ENCODE measurements at regions not wholly inside any gene's neighbourhood (a gene's known extent, or its start where the extent isn't known, plus 50 kb on each side); places are given as distances from the start of the nearest gene placed in this dataset.

DNA sequence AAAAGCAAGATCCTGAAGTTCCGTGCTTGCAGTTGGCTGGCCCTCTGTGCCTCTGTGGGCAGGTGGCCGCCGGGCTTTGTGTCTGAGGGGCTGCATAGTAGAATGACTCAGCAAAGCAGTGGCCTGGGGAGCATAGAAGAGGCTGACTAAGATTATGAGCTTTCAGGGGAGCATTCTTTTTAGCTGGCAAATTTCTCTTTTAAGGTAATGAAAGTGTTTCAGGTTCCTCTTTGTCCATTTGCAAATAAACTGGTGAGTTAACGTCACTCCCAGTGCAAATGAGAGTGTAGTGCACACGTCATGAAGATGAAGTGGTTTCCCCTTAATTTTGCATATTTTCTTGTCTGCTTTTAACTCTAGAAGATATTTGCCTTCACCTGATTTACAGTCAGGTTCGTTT lies 98.6 kb downstream of the BCL2L11 start:
- WGBS, 2 donors (ENCODE audit: low coverage in 1 of 2), result 57 to 73% methylated on average over 3 to 6 of the region's 6 CpGs
- Histone ChIP-seq H3K4me3 (no peak overlapping the region), H3K27ac (no peak overlapping the region), H3K9me3 (peaks cover 5 to 7% of the 10 kb centered on the region in 2 donors), H3K27me3 (no peaks in the 10 kb centered on the region), H3K36me3 (peaks cover 0 to 1% (median 0%) of the 10 kb centered on the region in 4 donors), H3K4me1 (peaks cover 0 to 9% (median 0%) of the 10 kb centered on the region in 4 donors)
- TF ChIP-seq EP300 (IDR thresholded peaks at IDR 0.05; ENCODE audit: low read depth) (no peak), POLR2AphosphoS5 (IDR thresholded peaks at IDR 0.05) (no peak), POLR2A (IDR thresholded peaks at IDR 0.05) (no peak)
- TF ChIP-seq, protein P1, sequence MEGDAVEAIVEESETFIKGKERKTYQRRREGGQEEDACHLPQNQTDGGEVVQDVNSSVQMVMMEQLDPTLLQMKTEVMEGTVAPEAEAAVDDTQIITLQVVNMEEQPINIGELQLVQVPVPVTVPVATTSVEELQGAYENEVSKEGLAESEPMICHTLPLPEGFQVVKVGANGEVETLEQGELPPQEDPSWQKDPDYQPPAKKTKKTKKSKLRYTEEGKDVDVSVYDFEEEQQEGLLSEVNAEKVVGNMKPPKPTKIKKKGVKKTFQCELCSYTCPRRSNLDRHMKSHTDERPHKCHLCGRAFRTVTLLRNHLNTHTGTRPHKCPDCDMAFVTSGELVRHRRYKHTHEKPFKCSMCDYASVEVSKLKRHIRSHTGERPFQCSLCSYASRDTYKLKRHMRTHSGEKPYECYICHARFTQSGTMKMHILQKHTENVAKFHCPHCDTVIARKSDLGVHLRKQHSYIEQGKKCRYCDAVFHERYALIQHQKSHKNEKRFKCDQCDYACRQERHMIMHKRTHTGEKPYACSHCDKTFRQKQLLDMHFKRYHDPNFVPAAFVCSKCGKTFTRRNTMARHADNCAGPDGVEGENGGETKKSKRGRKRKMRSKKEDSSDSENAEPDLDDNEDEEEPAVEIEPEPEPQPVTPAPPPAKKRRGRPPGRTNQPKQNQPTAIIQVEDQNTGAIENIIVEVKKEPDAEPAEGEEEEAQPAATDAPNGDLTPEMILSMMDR (IDR thresholded peaks at IDR 0.05), result no peak
- in situ Hi-C loops (cut with MboI; ENCODE audit: low pct_ligation_motif_present in 1 of 4, low pct_unique_long_range_greater_than_20kb in 1 of 4, low sequenced_read_pairs in 3 of 4) (no loop called here), intact Hi-C loops (cut with DNase I; ENCODE audit: low total_unique reads) (no loop called here)
- no peak for DNase-seq

DNA sequence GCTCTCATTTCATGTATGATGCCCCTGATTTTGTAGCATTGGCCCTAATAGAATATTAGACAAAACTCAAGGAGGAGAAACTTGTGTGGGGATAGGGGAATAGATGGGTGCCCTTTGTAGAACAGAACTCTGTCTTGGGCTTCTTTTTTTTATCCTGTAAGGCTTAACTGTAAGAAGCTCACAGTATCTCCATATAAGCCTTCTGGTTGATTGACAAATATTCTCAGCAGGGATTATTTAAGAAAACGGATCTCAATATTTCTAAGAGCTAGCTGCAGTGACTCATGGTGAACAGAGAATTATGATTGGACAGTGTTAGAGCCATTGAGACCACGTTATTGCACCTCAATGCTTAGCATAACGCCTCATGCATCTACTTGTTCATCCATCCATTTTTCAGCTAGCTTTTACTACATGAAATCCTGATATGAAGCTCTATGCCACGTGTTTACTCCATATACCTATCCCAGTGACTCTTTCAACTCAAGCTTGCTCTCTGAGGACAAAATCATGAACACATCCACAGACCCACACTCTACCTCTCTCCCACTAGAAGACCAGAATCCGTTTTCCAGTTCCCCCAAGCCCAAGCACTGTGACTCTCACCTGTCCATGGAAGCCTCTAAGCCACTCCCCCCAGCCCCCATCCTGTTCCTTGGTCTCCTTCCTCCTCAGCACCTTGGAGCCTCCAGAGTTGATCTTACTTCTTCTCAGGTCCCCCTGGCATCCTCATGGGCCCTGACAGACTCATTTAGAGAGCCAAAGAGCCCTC lies 99.2 kb downstream of the BCL2L11 start:
- no peak for DNase-seq
- peaks cover 0 to under 1% of the 10 kb centered on the region in 2 donors for H3K9me3 ChIP-seq
- H3K36me3 ChIP-seq, result no peaks in the 10 kb centered on the region
- TF ChIP-seq, protein P1 (IDR thresholded peaks at IDR 0.05), result no peak
- TF ChIP-seq POLR2AphosphoS5 (IDR thresholded peaks at IDR 0.05) (no peak), POLR2A (IDR thresholded peaks at IDR 0.05) (no peak), EP300 (IDR thresholded peaks at IDR 0.05; ENCODE audit: low read depth) (no peak)
- H3K27me3 ChIP-seq, result no peaks in the 10 kb centered on the region
- H3K4me3 ChIP-seq, result no peak overlapping the region
- peaks cover 0 to 9% (median 0%) of the 10 kb centered on the region in 4 donors for H3K4me1 ChIP-seq
- intact Hi-C loops (cut with DNase I; ENCODE audit: low total_unique reads), result no loop called here
- H3K27ac ChIP-seq, result no peak overlapping the region
- WGBS, 2 donors (ENCODE audit: low coverage in 1 of 2), result 75 to 84% methylated on average over 2 to 5 of the region's 5 CpGs
- in situ Hi-C loops (cut with MboI; ENCODE audit: low pct_ligation_motif_present in 1 of 4, low pct_unique_long_range_greater_than_20kb in 1 of 4, low sequenced_read_pairs in 3 of 4), result no loop called here

DNA sequence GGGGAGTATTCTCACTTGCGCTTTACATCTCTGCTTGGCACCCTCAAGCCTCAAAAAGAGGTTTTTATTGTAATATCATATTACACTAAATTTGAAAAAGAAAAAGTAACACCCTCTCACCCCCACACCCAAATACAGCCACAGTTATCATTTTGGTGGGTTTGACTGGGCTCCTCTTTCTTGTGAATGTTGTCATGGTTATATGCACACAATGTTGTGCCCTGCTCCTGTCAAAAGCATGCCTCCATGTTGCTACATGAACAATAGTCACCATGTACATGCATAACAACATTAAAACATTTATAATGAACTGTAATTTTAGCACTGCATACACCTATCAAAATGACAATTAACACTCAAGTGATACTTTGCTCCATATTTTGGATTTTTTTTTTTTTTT lies 100.2 kb downstream of the BCL2L11 start:
- peaks cover 0 to 9% (median 0%) of the 10 kb centered on the region in 4 donors for H3K4me1 ChIP-seq

DNA sequence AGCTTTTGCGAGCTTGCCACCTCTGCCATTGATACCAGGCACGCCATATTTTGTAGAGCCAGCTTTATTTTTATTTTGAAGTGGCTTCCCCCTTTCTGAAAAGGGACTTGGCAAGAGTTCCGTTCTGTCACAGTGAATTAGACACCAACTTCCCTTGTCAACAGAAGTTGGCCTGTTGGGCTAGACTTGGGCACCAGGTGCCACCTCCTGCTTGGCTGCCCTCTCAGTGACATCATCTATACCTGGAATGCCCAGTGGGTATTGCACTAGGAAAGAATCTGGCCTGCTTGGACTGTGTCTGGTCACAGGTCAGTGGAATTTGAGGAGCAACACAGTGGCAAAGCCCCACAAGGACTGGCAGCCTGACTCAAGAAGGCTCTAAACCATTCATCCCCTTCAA lies 101.0 kb downstream of the BCL2L11 start:
- WGBS, 2 donors (ENCODE audit: low coverage in 1 of 2), result 91 to 92% methylated on average over 3 of the region's 3 CpGs
- H3K4me3 ChIP-seq, result no peak overlapping the region
- in situ Hi-C loops (cut with MboI; ENCODE audit: low pct_ligation_motif_present in 1 of 4, low pct_unique_long_range_greater_than_20kb in 1 of 4, low sequenced_read_pairs in 3 of 4) (no loop called here), intact Hi-C loops (cut with DNase I; ENCODE audit: low total_unique reads) (no loop called here)
- TF ChIP-seq EP300 (IDR thresholded peaks at IDR 0.05; ENCODE audit: low read depth), result no peak
- TF ChIP-seq, protein P1 (IDR thresholded peaks at IDR 0.05), result no peak
- no peak overlapping the region for H3K27ac ChIP-seq
- no peaks in the 10 kb centered on the region for H3K27me3 ChIP-seq
- DNase-seq, result no peak
- no peaks in the 10 kb centered on the region for H3K36me3 ChIP-seq
- peaks cover 0 to 9% (median 0%) of the 10 kb centered on the region in 4 donors for H3K4me1 ChIP-seq
- H3K9me3 ChIP-seq, result no peaks in the 10 kb centered on the region

More for the DNA sequence above, 100.2 kb downstream of the BCL2L11 start:
- Histone ChIP-seq H3K27me3 (no peaks in the 10 kb centered on the region), H3K27ac (no peak overlapping the region), H3K9me3 (no peaks in the 10 kb centered on the region), H3K36me3 (no peaks in the 10 kb centered on the region), H3K4me3 (no peak overlapping the region)
- in situ Hi-C loops (cut with MboI; ENCODE audit: low pct_ligation_motif_present in 1 of 4, low pct_unique_long_range_greater_than_20kb in 1 of 4, low sequenced_read_pairs in 3 of 4), result no loop called here
- DNase-seq, result no peak
- intact Hi-C loops (cut with DNase I; ENCODE audit: low total_unique reads), result no loop called here
- TF ChIP-seq POLR2AphosphoS5 (IDR thresholded peaks at IDR 0.05) (no peak), POLR2A (IDR thresholded peaks at IDR 0.05) (no peak), EP300 (IDR thresholded peaks at IDR 0.05; ENCODE audit: low read depth) (no peak)
- TF ChIP-seq, protein P1 (IDR thresholded peaks at IDR 0.05), result no peak
- WGBS, 2 donors (ENCODE audit: low coverage in 1 of 2), result 100% methylated on average over 1 of the region's 1 CpG
